ENCODE measurements at regions not wholly inside any gene's neighbourhood (a gene's known extent, or its start where the extent isn't known, plus 50 kb on each side); places are given as distances from the start of the nearest gene placed in this dataset.

DNA sequence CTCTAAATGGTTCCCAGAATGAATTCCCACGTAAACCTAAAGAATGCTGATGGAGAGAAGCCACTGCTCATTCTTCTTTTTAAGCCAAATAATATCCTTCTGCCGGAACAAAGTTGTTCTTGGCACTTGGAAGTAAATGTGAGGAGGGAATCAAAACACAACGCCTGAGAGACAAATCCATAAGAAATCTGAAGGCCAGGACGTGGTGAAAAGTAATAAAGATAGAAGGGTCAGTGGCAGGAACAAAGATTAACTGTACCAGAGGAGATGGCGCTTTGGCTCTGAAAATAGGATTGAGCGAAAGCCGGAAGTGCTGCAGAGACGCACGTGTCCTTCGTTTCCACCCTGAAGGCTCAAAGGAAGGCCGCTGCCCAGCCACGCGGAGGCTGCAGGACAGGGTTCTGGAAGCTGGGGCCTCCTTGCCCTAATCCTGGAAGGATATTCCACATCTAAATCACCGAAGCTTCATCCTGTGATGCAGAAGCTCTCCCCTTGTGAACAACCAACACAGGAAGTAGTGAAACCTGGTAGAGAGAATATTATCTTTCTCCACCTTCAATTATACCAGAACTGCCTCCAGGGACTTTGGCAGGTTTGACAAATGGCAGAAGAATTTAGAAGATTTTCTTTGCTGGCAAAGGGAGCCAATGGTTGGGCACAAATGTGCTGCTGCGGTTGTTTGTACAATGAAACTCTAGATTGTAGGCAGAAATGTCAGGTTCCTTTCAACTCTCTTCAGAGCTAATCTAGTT, 214.6 kb upstream of the SERP2 start:
- TF ChIP-seq, protein P1, sequence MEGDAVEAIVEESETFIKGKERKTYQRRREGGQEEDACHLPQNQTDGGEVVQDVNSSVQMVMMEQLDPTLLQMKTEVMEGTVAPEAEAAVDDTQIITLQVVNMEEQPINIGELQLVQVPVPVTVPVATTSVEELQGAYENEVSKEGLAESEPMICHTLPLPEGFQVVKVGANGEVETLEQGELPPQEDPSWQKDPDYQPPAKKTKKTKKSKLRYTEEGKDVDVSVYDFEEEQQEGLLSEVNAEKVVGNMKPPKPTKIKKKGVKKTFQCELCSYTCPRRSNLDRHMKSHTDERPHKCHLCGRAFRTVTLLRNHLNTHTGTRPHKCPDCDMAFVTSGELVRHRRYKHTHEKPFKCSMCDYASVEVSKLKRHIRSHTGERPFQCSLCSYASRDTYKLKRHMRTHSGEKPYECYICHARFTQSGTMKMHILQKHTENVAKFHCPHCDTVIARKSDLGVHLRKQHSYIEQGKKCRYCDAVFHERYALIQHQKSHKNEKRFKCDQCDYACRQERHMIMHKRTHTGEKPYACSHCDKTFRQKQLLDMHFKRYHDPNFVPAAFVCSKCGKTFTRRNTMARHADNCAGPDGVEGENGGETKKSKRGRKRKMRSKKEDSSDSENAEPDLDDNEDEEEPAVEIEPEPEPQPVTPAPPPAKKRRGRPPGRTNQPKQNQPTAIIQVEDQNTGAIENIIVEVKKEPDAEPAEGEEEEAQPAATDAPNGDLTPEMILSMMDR (IDR thresholded peaks at IDR 0.05; ENCODE audit: insufficient read depth, low read length, severe bottlenecking), result no peak
- no peak for FAIRE-seq
- H3K4me3 ChIP-seq (ENCODE audit: low read depth, low read length), result no peak overlapping the region
- no peaks in the 10 kb centered on the region for H3K36me3 ChIP-seq (ENCODE audit: control insufficient read depth, insufficient read depth, low read length)
- H3K27me3 ChIP-seq (ENCODE audit: control insufficient read depth, insufficient read depth, low read length), result no peaks in the 10 kb centered on the region
- DNase-seq (ENCODE audit: low read depth), result no peak

DNA sequence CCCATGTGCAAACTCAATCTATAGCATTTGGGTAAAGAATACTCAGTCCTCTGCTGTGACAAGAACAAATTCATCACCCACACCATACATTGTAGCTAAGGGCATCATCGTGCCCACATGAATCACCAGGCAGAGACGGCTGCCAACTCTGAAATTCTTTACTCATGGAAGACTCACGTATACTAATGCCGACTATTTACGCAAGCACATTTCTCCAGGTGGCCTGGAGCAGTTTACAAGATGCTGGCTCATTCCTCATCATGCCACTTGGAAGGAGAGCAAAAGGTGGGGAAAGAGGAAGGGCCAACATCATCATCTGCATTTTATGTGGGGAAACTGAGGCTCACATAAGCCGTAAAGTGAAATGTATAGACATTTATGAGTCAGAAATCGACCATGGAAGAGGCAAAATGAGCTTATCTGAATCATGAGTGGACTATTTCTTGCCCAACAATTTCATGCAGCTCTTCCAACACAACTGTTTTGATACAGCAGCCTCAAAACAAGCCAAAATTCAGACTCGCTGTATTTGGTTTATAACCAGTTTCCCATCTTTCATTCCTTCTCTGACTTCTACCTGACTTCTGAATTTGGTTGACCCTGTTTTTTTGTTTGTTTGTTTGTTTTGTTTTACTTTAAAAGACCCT, 213.9 kb upstream of the SERP2 start:
- TF ChIP-seq, protein P1 (IDR thresholded peaks at IDR 0.05; ENCODE audit: insufficient read depth, low read length, severe bottlenecking), result no peak
- Histone ChIP-seq H3K36me3 (ENCODE audit: control insufficient read depth, insufficient read depth, low read length) (no peaks in the 10 kb centered on the region), H3K27me3 (ENCODE audit: control insufficient read depth, insufficient read depth, low read length) (no peaks in the 10 kb centered on the region), H3K4me3 (ENCODE audit: low read depth, low read length) (no peak overlapping the region)
- DNase-seq (ENCODE audit: low read depth), result peak; percentile 100
- peak; percentile 97 for FAIRE-seq

DNA sequence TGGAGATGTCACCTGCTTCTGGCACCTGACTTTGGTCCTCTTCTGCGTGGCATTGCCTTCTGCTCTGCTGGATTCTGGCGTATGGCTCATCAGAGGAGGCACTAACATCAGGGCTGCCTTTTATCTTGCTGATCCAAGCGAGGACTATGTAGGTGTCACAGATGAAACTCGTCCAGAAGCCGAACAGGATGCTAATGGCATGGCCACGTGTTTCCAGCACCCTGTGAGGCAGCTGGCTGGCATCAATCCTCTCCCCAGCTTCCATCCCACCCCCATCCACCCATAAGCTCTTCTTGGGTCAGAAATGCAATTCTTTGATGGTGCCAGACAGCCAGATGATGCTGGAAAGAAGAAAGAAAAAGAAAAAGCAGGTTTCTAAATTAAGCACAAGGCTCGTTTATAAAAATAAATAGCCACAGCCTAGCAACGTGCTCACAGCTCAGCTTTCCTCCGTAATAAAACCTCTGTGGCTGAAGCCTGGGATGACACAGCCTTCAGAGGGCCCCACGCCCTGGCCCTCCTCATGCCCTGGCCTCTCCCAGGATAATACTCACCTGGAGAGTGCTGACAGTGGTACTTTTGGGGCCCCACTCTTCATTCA, 212.9 kb upstream of the SERP2 start:
- TF ChIP-seq, protein P1 (IDR thresholded peaks at IDR 0.05; ENCODE audit: insufficient read depth, low read length, severe bottlenecking), result no peak
- Histone ChIP-seq H3K36me3 (ENCODE audit: control insufficient read depth, insufficient read depth, low read length) (no peaks in the 10 kb centered on the region), H3K27me3 (ENCODE audit: control insufficient read depth, insufficient read depth, low read length) (no peaks in the 10 kb centered on the region), H3K4me3 (ENCODE audit: low read depth, low read length) (no peak overlapping the region)
- DNase-seq (ENCODE audit: low read depth) (peak; percentile 33), FAIRE-seq (no peak)

DNA sequence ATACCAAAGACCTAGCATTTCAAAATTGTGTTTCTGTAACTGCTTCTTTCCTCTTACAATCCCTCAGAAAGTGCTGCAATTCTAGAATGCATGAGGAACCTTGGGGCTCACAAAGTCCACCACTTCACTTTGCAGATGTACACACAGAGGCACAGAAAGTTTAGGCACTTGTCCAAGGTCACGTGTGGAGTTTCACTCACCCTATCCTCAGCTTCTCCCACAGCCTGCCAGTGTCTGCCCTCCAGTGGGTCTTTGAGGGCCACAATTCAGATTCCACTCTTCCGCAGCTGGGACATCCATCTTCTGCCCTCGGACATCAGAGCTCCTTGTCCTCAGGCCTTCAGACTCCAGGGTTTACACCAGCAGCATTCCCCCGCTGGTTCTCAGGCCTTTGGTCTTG, 210.5 kb upstream of the SERP2 start:
- FAIRE-seq (no peak), DNase-seq (ENCODE audit: low read depth) (no peak)
- Histone ChIP-seq H3K36me3 (ENCODE audit: control insufficient read depth, insufficient read depth, low read length) (no peaks in the 10 kb centered on the region), H3K4me3 (ENCODE audit: low read depth, low read length) (no peak overlapping the region), H3K27me3 (ENCODE audit: control insufficient read depth, insufficient read depth, low read length) (no peaks in the 10 kb centered on the region)
- TF ChIP-seq, protein P1 (IDR thresholded peaks at IDR 0.05; ENCODE audit: insufficient read depth, low read length, severe bottlenecking), result no peak

DNA sequence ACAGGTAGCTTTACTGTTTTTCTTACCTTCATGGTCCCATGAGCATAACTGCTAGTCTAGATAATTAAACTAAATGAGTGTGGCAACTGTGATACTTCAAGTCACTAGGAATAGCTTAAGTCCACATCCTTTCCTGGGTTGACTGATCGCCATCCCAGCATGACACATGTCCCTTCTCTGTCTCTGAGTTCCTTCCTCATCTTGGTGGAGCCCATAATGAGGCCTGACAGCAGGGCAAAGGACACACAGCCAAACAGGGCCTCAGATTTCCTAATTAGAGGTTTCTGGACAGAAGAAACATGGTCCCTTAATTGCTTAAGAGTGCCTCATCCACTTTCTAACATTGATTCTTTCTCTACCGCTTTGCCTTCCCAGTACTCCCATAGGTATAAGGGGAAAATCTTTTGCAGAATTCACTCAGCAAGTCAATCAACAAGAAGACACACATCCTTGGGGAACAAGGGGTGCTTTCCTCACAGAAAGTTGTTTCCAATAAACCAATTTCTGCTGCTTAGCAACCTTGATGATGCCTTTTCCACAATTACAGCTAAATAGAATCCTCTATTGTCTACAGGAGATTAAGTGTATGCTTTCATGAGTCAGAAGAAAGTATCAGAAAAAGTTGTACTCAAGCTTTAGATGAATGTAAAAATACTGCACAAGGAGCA, 208.3 kb upstream of the SERP2 start:
- H3K27me3 ChIP-seq (ENCODE audit: control insufficient read depth, insufficient read depth, low read length), result no peaks in the 10 kb centered on the region
- TF ChIP-seq, protein P1 (IDR thresholded peaks at IDR 0.05; ENCODE audit: insufficient read depth, low read length, severe bottlenecking), result no peak
- no peak overlapping the region for H3K4me3 ChIP-seq (ENCODE audit: low read depth, low read length)
- no peaks in the 10 kb centered on the region for H3K36me3 ChIP-seq (ENCODE audit: control insufficient read depth, insufficient read depth, low read length)
- peak; percentile 39 for DNase-seq (ENCODE audit: low read depth)
- no peak for FAIRE-seq

Measured in bronchial epithelial cell (primary cell).